A549 (cell line): ENCODE measurements at regions not wholly inside any gene's neighbourhood (a gene's known extent, or its start where the extent isn't known, plus 50 kb on each side); places are given as distances from the start of the nearest gene placed in this dataset.

Source experiments
- CHD4 ChIP-seq: fragments of 200-600 bp; sonication (generic); IDR thresholded peaks from 2 replicates; pipeline ENCODE4 v1.6.1; 2016; ENCODE audit warnings: antibody characterized with exemption, mild to moderate bottlenecking, borderline replicate concordance
- CTCF ChIP-seq: fragments of >200 bp; sonication (Bioruptor Twin); formaldehyde crosslinking; IDR thresholded peaks from 3 replicates; pipeline ENCODE4 v1.5.1; 2016
- ESRRA ChIP-seq: fragments of 150-350 bp; IDR thresholded peaks from 2 replicates; pipeline ENCODE4 v1.6.1; 2014; ENCODE audit warnings: mild to moderate bottlenecking, low read length, borderline replicate concordance
- HES2 ChIP-seq: fragments of >200 bp; sonication (Bioruptor Twin); formaldehyde crosslinking; IDR thresholded peaks from 2 replicates; pipeline ENCODE4 v1.6.1; 2016
- KDM1A ChIP-seq: fragments of 200-600 bp; sonication (generic); IDR thresholded peaks from 2 replicates; pipeline ENCODE4 v1.6.1; 2016; ENCODE audit warnings: low read depth, mild to moderate bottlenecking
- MYC ChIP-seq: IDR thresholded peaks from 2 replicates; pipeline ENCODE4 v1.6.1; 2012; ENCODE audit warnings: mild to moderate bottlenecking, inconsistent platforms, low read length, improper control_type of control experiment, borderline replicate concordance
- NFE2L2 ChIP-seq: fragments of 150-350 bp; conservative IDR thresholded peaks from 2 replicates; pipeline ENCODE4 v1.6.1; 2014; ENCODE audit warnings: low read length
- POLR2A ChIP-seq: IDR thresholded peaks from 2 replicates; pipeline ENCODE4 v1.6.1; 2012; ENCODE audit warnings: mild to moderate bottlenecking, low read length
- RAD21 ChIP-seq, 2 experiments: fragments of >200 bp in 1 of 2; sonication (Bioruptor Twin) in 1 of 2; formaldehyde crosslinking in 1 of 2; IDR thresholded peaks in 1 of 2; conservative IDR thresholded peaks in 1 of 2; 2 replicates in 1 of 2; 3 replicates in 1 of 2; pipeline ENCODE4 v1.6.1; 2012 to 2018; ENCODE audit warnings: inconsistent platforms in 1 of 2
- RFX5 ChIP-seq: fragments of 450-650 bp; IDR thresholded peaks from 2 replicates; pipeline ENCODE4 v1.7.1; 2014; ENCODE audit warnings: antibody characterized with exemption, mild to moderate bottlenecking, moderate library complexity
- ZFP36 ChIP-seq: fragments of 450-650 bp; IDR thresholded peaks from 2 replicates; pipeline ENCODE4 v1.6.1; 2014; ENCODE audit warnings: borderline replicate concordance; ENCODE audit not compliant: partially characterized antibody
- TF ChIP-seq, protein P1 (sequence below): IDR thresholded peaks from 2 replicates; pipeline ENCODE4 v1.6.1; 2012
- TF ChIP-seq, protein P2 (sequence below): fragments of 200-600 bp; sonication (generic); IDR thresholded peaks from 2 replicates; pipeline ENCODE4 v1.6.1; 2016; ENCODE audit warnings: antibody characterized with exemption, mild to moderate bottlenecking, moderate library complexity

GRCh38 chr16:13833515-13833914 lies 86.4 kb upstream of the ERCC4 start:
- TF ChIP-seq POLR2A: no peak
- TF ChIP-seq CTCF: no peak
- TF ChIP-seq ESRRA: no peak
- TF ChIP-seq RAD21 (conservative IDR thresholded peaks at IDR 0.05 in 1 of 2, IDR thresholded peaks at IDR 0.05 in 1 of 2): no peak
- no peak for TF ChIP-seq KDM1A
- TF ChIP-seq HES2: no peak
- no peak for TF ChIP-seq NFE2L2
- TF ChIP-seq MYC: no peak
- TF ChIP-seq, protein P1, sequence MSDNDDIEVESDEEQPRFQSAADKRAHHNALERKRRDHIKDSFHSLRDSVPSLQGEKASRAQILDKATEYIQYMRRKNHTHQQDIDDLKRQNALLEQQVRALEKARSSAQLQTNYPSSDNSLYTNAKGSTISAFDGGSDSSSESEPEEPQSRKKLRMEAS: no peak
- no peak for TF ChIP-seq CHD4
- TF ChIP-seq, protein P2, sequence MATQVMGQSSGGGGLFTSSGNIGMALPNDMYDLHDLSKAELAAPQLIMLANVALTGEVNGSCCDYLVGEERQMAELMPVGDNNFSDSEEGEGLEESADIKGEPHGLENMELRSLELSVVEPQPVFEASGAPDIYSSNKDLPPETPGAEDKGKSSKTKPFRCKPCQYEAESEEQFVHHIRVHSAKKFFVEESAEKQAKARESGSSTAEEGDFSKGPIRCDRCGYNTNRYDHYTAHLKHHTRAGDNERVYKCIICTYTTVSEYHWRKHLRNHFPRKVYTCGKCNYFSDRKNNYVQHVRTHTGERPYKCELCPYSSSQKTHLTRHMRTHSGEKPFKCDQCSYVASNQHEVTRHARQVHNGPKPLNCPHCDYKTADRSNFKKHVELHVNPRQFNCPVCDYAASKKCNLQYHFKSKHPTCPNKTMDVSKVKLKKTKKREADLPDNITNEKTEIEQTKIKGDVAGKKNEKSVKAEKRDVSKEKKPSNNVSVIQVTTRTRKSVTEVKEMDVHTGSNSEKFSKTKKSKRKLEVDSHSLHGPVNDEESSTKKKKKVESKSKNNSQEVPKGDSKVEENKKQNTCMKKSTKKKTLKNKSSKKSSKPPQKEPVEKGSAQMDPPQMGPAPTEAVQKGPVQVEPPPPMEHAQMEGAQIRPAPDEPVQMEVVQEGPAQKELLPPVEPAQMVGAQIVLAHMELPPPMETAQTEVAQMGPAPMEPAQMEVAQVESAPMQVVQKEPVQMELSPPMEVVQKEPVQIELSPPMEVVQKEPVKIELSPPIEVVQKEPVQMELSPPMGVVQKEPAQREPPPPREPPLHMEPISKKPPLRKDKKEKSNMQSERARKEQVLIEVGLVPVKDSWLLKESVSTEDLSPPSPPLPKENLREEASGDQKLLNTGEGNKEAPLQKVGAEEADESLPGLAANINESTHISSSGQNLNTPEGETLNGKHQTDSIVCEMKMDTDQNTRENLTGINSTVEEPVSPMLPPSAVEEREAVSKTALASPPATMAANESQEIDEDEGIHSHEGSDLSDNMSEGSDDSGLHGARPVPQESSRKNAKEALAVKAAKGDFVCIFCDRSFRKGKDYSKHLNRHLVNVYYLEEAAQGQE: no peak
- no peak for TF ChIP-seq ZFP36
- TF ChIP-seq RFX5: no peak
